ENCODE measurements at regions not wholly inside any gene's neighbourhood (a gene's known extent, or its start where the extent isn't known, plus 50 kb on each side); places are given as distances from the start of the nearest gene placed in this dataset.

DNA sequence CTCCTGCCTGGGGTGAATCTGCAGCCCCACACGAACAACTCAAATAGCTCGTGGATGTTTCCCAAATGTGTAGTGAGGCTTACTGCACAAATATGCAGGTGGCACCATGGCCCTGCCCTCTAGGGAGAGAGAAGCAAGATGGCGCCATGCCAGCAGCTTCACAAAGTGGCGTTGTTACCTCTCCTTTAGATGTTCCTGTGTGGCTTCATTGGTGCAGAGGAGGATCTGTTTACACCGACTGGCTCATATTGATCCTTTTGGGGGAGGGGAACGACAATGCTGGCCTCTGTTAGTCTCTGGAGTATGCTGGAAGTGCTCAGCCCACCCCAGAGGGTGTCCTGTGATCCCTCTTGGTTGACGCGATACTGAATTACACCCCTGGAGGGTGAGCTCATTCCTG, 99.5 kb upstream of the GATA6 start:
- H3K4me3 Mint-ChIP-seq, result no peak overlapping the region
- no peak overlapping the region for H3K27ac Mint-ChIP-seq
- TF ChIP-seq EZH2 (IDR thresholded peaks at IDR 0.05) (no peak), EZH2phosphoT487 (IDR thresholded peaks at IDR 0.05) (no peak)
- TF ChIP-seq, protein P1, sequence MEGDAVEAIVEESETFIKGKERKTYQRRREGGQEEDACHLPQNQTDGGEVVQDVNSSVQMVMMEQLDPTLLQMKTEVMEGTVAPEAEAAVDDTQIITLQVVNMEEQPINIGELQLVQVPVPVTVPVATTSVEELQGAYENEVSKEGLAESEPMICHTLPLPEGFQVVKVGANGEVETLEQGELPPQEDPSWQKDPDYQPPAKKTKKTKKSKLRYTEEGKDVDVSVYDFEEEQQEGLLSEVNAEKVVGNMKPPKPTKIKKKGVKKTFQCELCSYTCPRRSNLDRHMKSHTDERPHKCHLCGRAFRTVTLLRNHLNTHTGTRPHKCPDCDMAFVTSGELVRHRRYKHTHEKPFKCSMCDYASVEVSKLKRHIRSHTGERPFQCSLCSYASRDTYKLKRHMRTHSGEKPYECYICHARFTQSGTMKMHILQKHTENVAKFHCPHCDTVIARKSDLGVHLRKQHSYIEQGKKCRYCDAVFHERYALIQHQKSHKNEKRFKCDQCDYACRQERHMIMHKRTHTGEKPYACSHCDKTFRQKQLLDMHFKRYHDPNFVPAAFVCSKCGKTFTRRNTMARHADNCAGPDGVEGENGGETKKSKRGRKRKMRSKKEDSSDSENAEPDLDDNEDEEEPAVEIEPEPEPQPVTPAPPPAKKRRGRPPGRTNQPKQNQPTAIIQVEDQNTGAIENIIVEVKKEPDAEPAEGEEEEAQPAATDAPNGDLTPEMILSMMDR (IDR thresholded peaks at IDR 0.05), result no peak
- Histone ChIP-seq H3K4me1 (peaks cover 5% of the 10 kb centered on the region), H3K9ac (no peak overlapping the region), H4K20me1 (ENCODE audit: low read depth) (no peaks in the 10 kb centered on the region), H3K27me3 (no peaks in the 10 kb centered on the region), H3K4me3 (no peak overlapping the region), H3K27ac (no peak overlapping the region), H2AFZ (replicated peaks) (no peak overlapping the region), H3K79me2 (ENCODE audit: low read depth) (no peaks in the 10 kb centered on the region), H3F3A (ENCODE audit: low read depth) (no peaks in the 10 kb centered on the region), H3K9me3 (ENCODE audit: low read depth) (no peaks in the 10 kb centered on the region), H3K36me3 (no peaks in the 10 kb centered on the region), H3K4me2 (no peak overlapping the region)
- DNase-seq (ENCODE audit: low spot score), result no peak
- H3K27me3 Mint-ChIP-seq (ENCODE audit: insufficient read depth, low read depth), result peaks cover 2% of the 10 kb centered on the region
- no peaks in the 10 kb centered on the region for H3K4me1 Mint-ChIP-seq
- no peaks in the 10 kb centered on the region for H3K36me3 Mint-ChIP-seq
- H3K9me3 Mint-ChIP-seq, result peaks cover 5% of the 10 kb centered on the region

DNA sequence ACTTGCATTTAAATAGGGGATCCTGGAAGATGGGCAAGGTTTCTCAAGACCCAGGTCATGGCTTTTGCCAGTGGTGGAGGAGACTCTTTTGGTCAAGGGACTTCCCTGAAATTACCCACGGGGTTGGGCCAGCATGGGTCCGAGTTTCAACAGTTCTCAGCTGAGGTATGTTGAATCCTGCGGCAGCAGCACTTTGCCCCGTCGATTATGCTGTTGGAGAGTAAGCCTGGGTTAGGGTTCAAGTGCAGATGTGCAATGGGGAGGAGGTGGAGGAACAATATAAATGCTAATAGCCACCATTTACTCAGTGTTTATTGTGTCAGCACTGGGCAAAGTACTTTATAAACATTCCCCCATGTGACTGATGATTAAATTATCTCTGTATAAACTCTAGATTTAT, 96.0 kb upstream of the GATA6 start:
- H3K27ac Mint-ChIP-seq, result no peak overlapping the region
- no peaks in the 10 kb centered on the region for H4K20me1 ChIP-seq (ENCODE audit: low read depth)
- peaks cover 2% of the 10 kb centered on the region for H3K9me3 Mint-ChIP-seq
- TF ChIP-seq EZH2 (IDR thresholded peaks at IDR 0.05), result no peak
- no peak for TF ChIP-seq EZH2phosphoT487 (IDR thresholded peaks at IDR 0.05)
- TF ChIP-seq, protein P1 (IDR thresholded peaks at IDR 0.05), result no peak
- no peak overlapping the region for H3K4me3 ChIP-seq
- H3K36me3 ChIP-seq, result no peaks in the 10 kb centered on the region
- no peaks in the 10 kb centered on the region for H3F3A ChIP-seq (ENCODE audit: low read depth)
- H3K79me2 ChIP-seq (ENCODE audit: low read depth), result no peaks in the 10 kb centered on the region
- no peaks in the 10 kb centered on the region for H3K9me3 ChIP-seq (ENCODE audit: low read depth)
- peaks cover 2% of the 10 kb centered on the region for H3K27me3 Mint-ChIP-seq (ENCODE audit: insufficient read depth, low read depth)
- H3K4me2 ChIP-seq, result no peak overlapping the region
- no peak overlapping the region for H2AFZ ChIP-seq (replicated peaks)
- H3K27ac ChIP-seq, result no peak overlapping the region
- no peaks in the 10 kb centered on the region for H3K27me3 ChIP-seq
- peaks cover 5% of the 10 kb centered on the region for H3K4me1 ChIP-seq
- H3K4me3 Mint-ChIP-seq, result no peak overlapping the region
- no peak overlapping the region for H3K9ac ChIP-seq
- DNase-seq (ENCODE audit: low spot score), result no peak
- H3K4me1 Mint-ChIP-seq, result no peaks in the 10 kb centered on the region
- H3K36me3 Mint-ChIP-seq, result no peaks in the 10 kb centered on the region

- peaks cover 2% of the 10 kb centered on the region for H3K9me3 Mint-ChIP-seq
- H3K27ac Mint-ChIP-seq, result no peak overlapping the region
- no peak overlapping the region for H3K4me3 ChIP-seq
- H3K4me3 Mint-ChIP-seq, result no peak overlapping the region
- H4K20me1 ChIP-seq (ENCODE audit: low read depth), result no peaks in the 10 kb centered on the region
- H3K4me1 Mint-ChIP-seq, result no peaks in the 10 kb centered on the region
- H3K27me3 Mint-ChIP-seq (ENCODE audit: insufficient read depth, low read depth), result peaks cover 2% of the 10 kb centered on the region
- no peak overlapping the region for H3K27ac ChIP-seq
- no peak for DNase-seq (ENCODE audit: low spot score)
- H3K27me3 ChIP-seq, result no peaks in the 10 kb centered on the region
- no peaks in the 10 kb centered on the region for H3K36me3 ChIP-seq
- H3K4me2 ChIP-seq, result no peak overlapping the region
- no peaks in the 10 kb centered on the region for H3K9me3 ChIP-seq (ENCODE audit: low read depth)
- TF ChIP-seq EZH2 (IDR thresholded peaks at IDR 0.05) (no peak), EZH2phosphoT487 (IDR thresholded peaks at IDR 0.05) (no peak)
- TF ChIP-seq, protein P1 (IDR thresholded peaks at IDR 0.05), result no peak
- H3K4me1 ChIP-seq, result peaks cover 5% of the 10 kb centered on the region
- no peak overlapping the region for H2AFZ ChIP-seq (replicated peaks)
- H3K79me2 ChIP-seq (ENCODE audit: low read depth), result no peaks in the 10 kb centered on the region
- no peak overlapping the region for H3K9ac ChIP-seq
- H3K36me3 Mint-ChIP-seq, result no peaks in the 10 kb centered on the region
- H3F3A ChIP-seq (ENCODE audit: low read depth), result no peaks in the 10 kb centered on the region
Measured at GRCh38 chr18:22074282-22075070, 94.9 kb upstream of the GATA6 start.

Data from neural progenitor cell (in vitro differentiated cells).